Upper lobe of left lung (tissue), 4 donors: ENCODE measurements at regions not wholly inside any gene's neighbourhood (a gene's known extent, or its start where the extent isn't known, plus 50 kb on each side); places are given as distances from the start of the nearest gene placed in this dataset.

Experiments
- CTCF ChIP-seq, 6 experiments: fragments of 450-650 bp in 4 of 6; fragments of 200-600 bp in 2 of 6; sonication (generic) in 2 of 6; IDR thresholded peaks; one replicate each; pipeline ENCODE4 v1.5.1; 2016 to 2019; ENCODE audit warnings: antibody characterized with exemption in 6 of 6
- POLR2A ChIP-seq, 4 donors: fragments of 450-650 bp; IDR thresholded peaks; one replicate each; pipeline ENCODE4 v1.5.1; 2016 to 2017; ENCODE audit warnings: antibody characterized with exemption in 4 of 4, mild to moderate bottlenecking in 2 of 4

- TF ChIP-seq CTCF (IDR thresholded peaks at IDR 0.05) (no peak), POLR2A (IDR thresholded peaks at IDR 0.05) (no peak)
Measured at GRCh38 chr12:32016680-32017482, 57.7 kb downstream of the RESF1 start.
